GF-D8 (cell line): ENCODE measurements at regions not wholly inside any gene's neighbourhood (a gene's known extent, or its start where the extent isn't known, plus 50 kb on each side); places are given as distances from the start of the nearest gene placed in this dataset.

Experiments used
- DNase-seq: peaks from one replicate; lab custom pipeline; 2025; lab: John Stamatoyannopoulos, UW

DNA sequence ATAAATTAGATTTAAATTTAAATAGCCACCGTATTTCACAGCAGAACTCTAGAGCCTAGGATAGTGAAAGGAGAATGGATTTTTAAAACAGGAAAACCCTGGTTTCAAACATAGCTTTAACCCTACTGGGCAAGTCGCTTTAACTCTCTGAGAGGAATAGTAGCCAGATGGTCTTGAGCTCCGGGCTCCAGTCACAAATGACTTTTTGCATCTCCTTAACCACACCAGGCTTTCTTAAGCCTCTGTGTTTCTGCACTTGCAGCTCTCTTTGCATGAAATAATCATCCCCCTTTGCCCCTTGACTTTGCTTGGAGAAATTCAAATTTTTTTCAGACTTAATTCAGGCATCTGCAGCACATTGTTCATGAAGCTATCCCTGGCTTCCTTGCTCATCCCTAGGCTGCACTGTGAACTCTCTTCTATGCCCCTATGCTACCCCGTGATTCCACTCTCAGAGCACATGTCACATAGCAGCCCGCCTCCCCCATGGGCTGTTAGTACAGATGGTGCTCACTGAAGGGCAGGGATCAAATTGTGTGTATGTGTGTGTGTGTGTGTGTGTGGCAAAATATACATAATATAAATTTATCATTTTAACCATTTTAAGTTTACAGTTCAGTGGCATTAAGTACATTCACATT, 68.8 kb upstream of the DAB1 start:
- DNase-seq: no peak

DNA sequence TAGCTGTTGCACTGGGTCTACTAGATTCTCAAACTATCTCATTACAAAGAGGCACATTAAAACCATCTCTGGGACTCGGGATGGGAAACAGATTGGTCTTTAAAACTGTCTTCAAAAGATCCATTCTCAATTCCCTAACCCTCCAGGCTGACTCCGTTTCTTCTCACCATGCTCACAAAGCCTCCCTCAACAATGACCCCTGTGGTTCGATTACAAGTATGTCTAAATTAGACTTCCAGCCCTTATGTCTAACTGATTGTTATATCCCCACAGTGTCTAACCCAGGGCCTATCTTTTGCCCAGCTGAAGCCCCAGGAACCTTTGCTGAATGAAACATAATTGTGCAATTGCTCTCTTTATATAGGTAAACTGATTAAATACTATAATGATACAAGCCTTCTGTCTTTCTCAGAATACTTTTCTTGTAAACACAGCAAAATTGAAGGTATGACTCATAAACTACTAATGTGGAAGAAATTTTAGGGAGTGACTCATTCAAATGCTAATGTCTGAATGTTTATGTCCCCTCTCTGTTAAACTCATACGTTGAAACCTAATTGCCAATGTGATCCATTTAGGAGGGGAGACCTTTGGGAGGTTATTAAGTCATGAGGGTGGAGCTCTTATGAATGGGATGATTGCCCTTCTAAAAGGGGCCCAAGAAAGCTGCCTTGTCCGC, 65.6 kb upstream of the DAB1 start:
- no peak for DNase-seq

GRCh38 chr1:57485643-57486042, 61.8 kb upstream of the DAB1 start:
- no peak for DNase-seq

GRCh38 chr1:57483954-57484353, 60.1 kb upstream of the DAB1 start:
- DNase-seq: no peak

DNA sequence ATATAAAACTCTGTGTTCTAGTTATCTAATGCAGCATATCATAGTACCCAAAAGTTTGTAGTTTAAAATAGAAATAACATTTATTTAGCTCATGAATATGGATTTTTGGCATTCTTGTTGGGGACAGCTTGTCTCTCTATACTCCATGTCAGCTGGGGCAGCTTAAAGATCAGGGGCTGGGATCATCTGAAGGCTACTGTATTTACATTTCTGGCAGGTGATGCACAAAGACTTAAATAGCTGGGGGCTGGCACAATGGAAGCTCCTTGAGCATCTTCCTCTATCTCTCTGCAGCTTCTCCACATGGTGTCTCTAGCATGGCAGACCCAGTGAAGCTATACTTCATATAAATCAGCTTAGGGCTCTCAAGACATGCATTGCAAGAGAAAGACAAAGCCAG, 55.6 kb upstream of the DAB1 start:
- no peak for DNase-seq

DNA sequence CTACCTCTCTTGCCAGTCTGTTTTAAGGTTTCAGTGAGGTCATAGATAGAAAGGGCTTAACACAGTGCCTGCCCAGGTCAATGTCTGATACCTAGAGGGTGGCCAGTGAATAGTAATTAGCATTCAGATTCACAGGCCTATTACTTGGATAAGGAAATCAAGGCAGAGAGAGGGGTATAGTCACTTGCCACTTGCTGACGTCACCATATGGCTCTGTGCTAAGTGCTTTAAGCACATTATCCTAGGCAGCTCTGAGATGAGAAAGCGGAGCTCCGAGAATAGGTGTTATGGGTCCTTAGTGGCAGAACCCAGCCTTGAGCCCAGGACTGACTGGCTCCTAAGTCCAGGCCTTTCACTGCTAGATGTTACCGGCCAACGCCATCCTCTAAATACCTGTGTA, 51.5 kb upstream of the DAB1 start:
- DNase-seq: no peak

DNA sequence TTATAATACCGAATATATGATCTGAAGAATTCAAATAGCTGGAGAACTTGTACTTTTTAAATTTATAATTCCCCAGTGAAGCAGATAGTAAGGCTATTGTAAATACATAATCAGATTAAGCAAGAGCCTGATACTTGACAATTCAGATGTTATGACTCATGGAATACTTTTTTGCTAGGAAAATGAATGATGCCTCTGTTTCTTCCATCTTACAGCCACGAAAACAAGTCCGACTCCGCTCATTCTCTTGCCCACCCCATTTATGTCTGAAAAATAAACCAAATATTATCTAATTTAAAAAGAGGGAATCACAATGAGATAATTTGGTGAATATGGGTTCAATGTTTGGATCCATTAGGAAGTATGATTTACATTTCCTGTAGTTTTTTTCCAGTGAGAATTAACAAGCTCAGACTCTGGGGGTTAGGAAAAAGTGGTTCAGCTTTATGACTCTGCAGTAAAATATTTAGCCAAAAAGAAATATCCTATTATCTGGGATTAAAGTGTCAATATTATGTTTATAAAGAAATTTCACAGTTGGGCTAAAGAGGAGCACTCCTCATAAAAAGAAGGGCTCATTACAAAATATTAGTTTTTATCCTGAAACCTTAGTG, 50.4 kb upstream of the DAB1 start:
- no peak for DNase-seq
